ENCODE measurements at regions not wholly inside any gene's neighbourhood (a gene's known extent, or its start where the extent isn't known, plus 50 kb on each side); places are given as distances from the start of the nearest gene placed in this dataset.
"Not testable (repeated sequence)": the region's sequence is repeated elsewhere in the genome, so short reads cannot be mapped to it uniquely, and the experiment has no call there.

GRCh38 chr12:25875661-25876060 is 82.8 kb upstream of the RASSF8 start:
- Histone ChIP-seq H3K27me3 (ENCODE audit: control insufficient read depth, insufficient read depth, low read length) (no peaks in the 10 kb centered on the region), H3K4me3 (ENCODE audit: insufficient read depth, low read depth, low read length) (no peak overlapping the region), H3K36me3 (replicated peaks; ENCODE audit: control insufficient read depth, insufficient read depth, low read length) (no peaks in the 10 kb centered on the region)
- DNase-seq: no peak

DNA sequence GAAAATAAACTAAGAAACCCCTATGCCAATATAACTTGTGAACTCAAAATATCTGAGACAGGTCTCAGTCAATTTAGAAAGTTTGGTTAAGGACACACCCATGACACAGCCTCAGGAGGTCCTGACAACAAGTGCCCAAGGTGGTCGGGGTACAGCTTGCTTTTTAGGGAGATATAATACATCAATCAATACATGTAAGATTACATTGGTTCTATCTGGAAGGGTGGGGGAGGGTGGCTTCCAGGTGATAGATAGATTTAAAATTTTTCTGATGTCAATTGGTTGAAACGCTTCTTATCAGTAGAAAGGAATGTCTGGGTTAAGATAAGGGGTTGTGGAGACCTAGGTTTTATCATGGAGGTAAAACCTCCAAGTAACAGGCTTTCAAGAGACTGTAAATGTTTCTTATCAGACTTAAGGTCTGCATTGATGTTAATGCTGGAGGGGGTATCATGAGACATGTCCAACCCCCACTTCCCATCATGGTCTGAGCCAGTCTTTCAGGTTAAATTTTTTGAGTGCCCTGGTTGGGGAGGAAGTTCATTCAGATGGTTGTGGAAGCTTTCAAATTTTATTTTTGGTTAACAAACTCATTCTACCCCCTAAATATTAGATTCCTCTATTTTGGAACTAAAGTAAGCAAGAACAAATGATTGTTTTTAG is 82.0 kb upstream of the RASSF8 start:
- no peak for DNase-seq
- H3K27me3 ChIP-seq (ENCODE audit: control insufficient read depth, insufficient read depth, low read length): no peaks in the 10 kb centered on the region
- no peak overlapping the region for H3K4me3 ChIP-seq (ENCODE audit: insufficient read depth, low read depth, low read length)
- H3K36me3 ChIP-seq (replicated peaks; ENCODE audit: control insufficient read depth, insufficient read depth, low read length): no peaks in the 10 kb centered on the region

- H3K27me3 ChIP-seq (ENCODE audit: control insufficient read depth, insufficient read depth, low read length): no peaks in the 10 kb centered on the region
- H3K4me3 ChIP-seq (ENCODE audit: insufficient read depth, low read depth, low read length): no peak overlapping the region
- DNase-seq: no peak
- no peaks in the 10 kb centered on the region for H3K36me3 ChIP-seq (replicated peaks; ENCODE audit: control insufficient read depth, insufficient read depth, low read length)
Observed at GRCh38 chr12:25877446-25877845, 81.0 kb upstream of the RASSF8 start.

GRCh38 chr12:25882266-25882665 is 76.2 kb upstream of the RASSF8 start:
- Histone ChIP-seq H3K4me3 (ENCODE audit: insufficient read depth, low read depth, low read length) (no peak overlapping the region), H3K36me3 (replicated peaks; ENCODE audit: control insufficient read depth, insufficient read depth, low read length) (no peaks in the 10 kb centered on the region), H3K27me3 (ENCODE audit: control insufficient read depth, insufficient read depth, low read length) (peaks cover 1% of the 10 kb centered on the region)
- DNase-seq: no peak

GRCh38 chr12:25883026-25883916 is 75.2 kb upstream of the RASSF8 start:
- DNase-seq: no peak
- Histone ChIP-seq H3K27me3 (ENCODE audit: control insufficient read depth, insufficient read depth, low read length) (peaks cover 1% of the 10 kb centered on the region), H3K4me3 (ENCODE audit: insufficient read depth, low read depth, low read length) (no peak overlapping the region), H3K36me3 (replicated peaks; ENCODE audit: control insufficient read depth, insufficient read depth, low read length) (no peaks in the 10 kb centered on the region)

- Histone ChIP-seq H3K36me3 (replicated peaks; ENCODE audit: control insufficient read depth, insufficient read depth, low read length) (no peaks in the 10 kb centered on the region), H3K27me3 (ENCODE audit: control insufficient read depth, insufficient read depth, low read length) (peaks cover 1% of the 10 kb centered on the region), H3K4me3 (ENCODE audit: insufficient read depth, low read depth, low read length) (no peak overlapping the region)
- DNase-seq: peak; percentile 28
Observed at GRCh38 chr12:25884024-25884919, 74.2 kb upstream of the RASSF8 start.

DNA sequence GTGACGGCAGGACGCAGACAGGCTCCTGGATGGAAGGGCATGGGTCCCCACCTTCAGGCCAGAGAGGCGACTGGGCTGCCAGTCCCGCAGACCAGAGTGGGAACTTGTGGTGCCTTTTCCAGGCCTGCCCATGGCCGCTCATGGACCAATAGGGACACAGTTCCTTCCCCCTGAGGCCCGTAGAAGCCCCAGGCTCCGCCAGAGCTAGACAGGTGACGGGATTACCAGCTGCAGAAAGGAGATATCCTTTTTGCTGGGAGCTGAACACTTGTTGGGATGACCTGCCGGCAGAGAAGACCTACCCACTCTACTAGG is 73.6 kb upstream of the RASSF8 start:
- H3K27me3 ChIP-seq (ENCODE audit: control insufficient read depth, insufficient read depth, low read length): peaks cover 1% of the 10 kb centered on the region
- no peak for DNase-seq

DNA sequence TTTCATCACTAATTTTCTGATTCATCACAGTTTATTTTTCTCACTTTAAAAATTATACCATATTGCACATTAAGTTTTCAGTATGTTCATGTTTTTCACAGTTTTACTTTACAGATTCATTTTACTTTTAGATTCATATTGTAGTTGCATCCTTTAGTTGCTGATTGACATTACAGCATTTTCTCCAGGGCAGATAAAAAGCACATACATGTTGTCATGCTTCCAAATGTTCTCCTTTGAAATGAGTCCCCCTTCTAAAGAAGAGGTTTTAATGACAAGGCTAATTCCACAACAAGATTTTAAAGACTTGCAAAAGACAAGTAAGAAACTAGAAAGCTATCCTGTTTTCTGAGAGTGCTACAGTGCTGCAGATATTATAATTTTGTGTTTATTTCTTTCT is 72.1 kb upstream of the RASSF8 start:
- DNase-seq: no peak
- Histone ChIP-seq H3K36me3 (replicated peaks; ENCODE audit: control insufficient read depth, insufficient read depth, low read length) (no peaks in the 10 kb centered on the region), H3K27me3 (ENCODE audit: control insufficient read depth, insufficient read depth, low read length) (peaks cover 1% of the 10 kb centered on the region), H3K4me3 (ENCODE audit: insufficient read depth, low read depth, low read length) (no peak overlapping the region)

More for the DNA sequence above, 73.6 kb upstream of the RASSF8 start:
- Histone ChIP-seq H3K4me3 (ENCODE audit: insufficient read depth, low read depth, low read length) (no peak overlapping the region), H3K36me3 (replicated peaks; ENCODE audit: control insufficient read depth, insufficient read depth, low read length) (no peaks in the 10 kb centered on the region)

DNA sequence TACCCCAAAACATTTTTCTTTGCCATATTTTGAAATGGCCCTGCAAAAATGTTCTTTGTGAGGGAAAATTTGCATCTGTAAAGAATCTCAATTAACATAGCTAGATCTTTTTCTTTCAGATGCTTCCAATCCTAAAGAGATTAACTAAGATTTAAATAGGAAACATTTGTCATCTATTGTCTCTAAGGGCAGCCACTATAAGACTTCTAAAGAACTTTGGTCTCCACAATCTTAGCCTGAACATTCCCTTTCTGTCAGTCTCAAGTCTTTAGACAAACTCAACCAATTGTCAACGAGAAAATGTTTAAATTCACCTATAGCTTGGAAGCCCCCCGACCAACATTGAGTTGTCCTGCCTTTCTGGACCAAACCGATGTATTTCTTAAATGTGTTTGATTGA is 71.1 kb upstream of the RASSF8 start:
- no peak overlapping the region for H3K4me3 ChIP-seq (ENCODE audit: insufficient read depth, low read depth, low read length)
- H3K27me3 ChIP-seq (ENCODE audit: control insufficient read depth, insufficient read depth, low read length): peaks cover 1% of the 10 kb centered on the region
- H3K36me3 ChIP-seq (replicated peaks; ENCODE audit: control insufficient read depth, insufficient read depth, low read length): no peaks in the 10 kb centered on the region
- DNase-seq: no peak

DNA sequence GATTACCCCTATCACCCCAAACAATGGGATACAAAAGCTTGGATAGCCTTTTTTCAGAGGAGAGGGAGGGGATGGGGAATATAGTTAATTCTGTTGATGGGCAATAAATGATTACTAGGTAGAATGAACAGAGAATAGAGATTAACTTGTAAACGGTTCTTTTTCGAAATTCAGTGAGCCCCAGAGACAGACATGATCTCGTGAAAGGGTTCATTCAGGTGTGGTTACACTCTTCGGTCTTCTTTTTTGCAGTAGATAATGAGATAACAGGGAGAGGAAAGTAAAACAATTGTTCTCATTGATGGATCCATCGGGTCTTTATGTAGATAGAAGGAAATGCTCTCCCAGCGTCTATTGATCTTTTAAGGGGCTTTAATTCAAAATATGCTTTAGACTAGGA is 69.3 kb upstream of the RASSF8 start:
- DNase-seq: no peak
- H3K36me3 ChIP-seq (replicated peaks; ENCODE audit: control insufficient read depth, insufficient read depth, low read length): no peaks in the 10 kb centered on the region
- peaks cover 1% of the 10 kb centered on the region for H3K27me3 ChIP-seq (ENCODE audit: control insufficient read depth, insufficient read depth, low read length)

GRCh38 chr12:25891095-25891494 is 67.4 kb upstream of the RASSF8 start:
- DNase-seq; H3K36me3 ChIP-seq (replicated peaks; ENCODE audit: control insufficient read depth, insufficient read depth, low read length); H3K4me3 ChIP-seq (ENCODE audit: insufficient read depth, low read depth, low read length); H3K27me3 ChIP-seq (ENCODE audit: control insufficient read depth, insufficient read depth, low read length): not testable (repeated sequence)

More for the DNA sequence above, 69.3 kb upstream of the RASSF8 start:
- no peak overlapping the region for H3K4me3 ChIP-seq (ENCODE audit: insufficient read depth, low read depth, low read length)

DNA sequence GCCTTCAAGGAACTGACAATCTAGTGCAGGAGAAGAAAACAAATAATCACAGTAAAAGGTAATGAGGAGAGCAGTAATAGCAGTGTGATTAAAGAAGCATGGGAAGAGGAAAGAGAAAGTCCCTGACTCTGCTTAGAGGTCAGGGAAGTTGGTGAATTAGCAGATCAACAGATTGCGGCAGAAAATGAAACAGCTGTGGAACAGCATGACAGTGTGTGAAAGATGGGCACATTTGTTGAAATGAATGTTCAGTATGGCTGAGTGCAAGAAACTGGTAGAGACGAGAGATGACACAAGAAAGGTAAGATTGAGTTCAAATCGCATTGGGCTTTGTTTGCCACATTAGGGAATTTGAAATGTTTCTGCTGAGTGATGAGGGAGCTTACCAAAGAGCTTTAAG is 63.7 kb upstream of the RASSF8 start:
- no peak for DNase-seq
- H3K4me3 ChIP-seq (ENCODE audit: insufficient read depth, low read depth, low read length): no peak overlapping the region
- no peaks in the 10 kb centered on the region for H3K36me3 ChIP-seq (replicated peaks; ENCODE audit: control insufficient read depth, insufficient read depth, low read length)
- no peaks in the 10 kb centered on the region for H3K27me3 ChIP-seq (ENCODE audit: control insufficient read depth, insufficient read depth, low read length)

GRCh38 chr12:25896981-25897380 is 61.5 kb upstream of the RASSF8 start:
- DNase-seq: no peak
- no peaks in the 10 kb centered on the region for H3K36me3 ChIP-seq (replicated peaks; ENCODE audit: control insufficient read depth, insufficient read depth, low read length)
- H3K27me3 ChIP-seq (ENCODE audit: control insufficient read depth, insufficient read depth, low read length): no peaks in the 10 kb centered on the region
- H3K4me3 ChIP-seq (ENCODE audit: insufficient read depth, low read depth, low read length): no peak overlapping the region

DNA sequence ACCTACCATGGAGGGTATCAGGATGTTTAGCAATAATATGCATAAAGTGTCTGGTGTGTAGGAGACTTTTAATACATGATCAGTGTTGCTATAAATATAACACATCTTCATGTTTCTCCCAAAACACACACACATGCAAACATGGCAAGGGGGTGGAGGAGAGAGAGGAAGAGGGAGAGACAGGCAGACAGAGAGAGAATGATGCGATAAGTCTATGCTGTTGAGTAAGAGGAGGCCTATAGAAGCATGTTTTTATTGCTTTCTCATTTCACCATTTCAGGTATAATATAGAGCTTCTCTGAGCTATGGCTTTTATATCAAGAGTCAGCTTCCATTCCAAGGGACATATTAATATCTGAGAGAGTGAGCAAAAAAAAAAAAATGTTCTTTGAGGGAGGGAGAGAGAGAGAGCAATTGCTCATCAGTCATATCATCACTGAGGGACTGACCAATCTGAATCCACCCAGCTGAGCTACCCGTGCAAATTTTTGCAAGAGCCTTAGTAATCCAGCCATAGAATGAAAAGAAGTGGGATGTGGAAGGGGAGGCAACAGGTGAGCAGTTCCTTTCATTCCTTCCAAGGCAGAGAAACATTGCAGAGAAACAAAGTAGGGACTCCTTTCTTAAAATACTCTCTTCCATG is 54.8 kb upstream of the RASSF8 start:
- no peak for DNase-seq
- Histone ChIP-seq H3K4me3 (ENCODE audit: insufficient read depth, low read depth, low read length) (no peak overlapping the region), H3K36me3 (replicated peaks; ENCODE audit: control insufficient read depth, insufficient read depth, low read length) (no peaks in the 10 kb centered on the region), H3K27me3 (ENCODE audit: control insufficient read depth, insufficient read depth, low read length) (no peaks in the 10 kb centered on the region)

Data from H7 (cell line).